ENCODE measurements at regions not wholly inside any gene's neighbourhood (a gene's known extent, or its start where the extent isn't known, plus 50 kb on each side); places are given as distances from the start of the nearest gene placed in this dataset.

DNA sequence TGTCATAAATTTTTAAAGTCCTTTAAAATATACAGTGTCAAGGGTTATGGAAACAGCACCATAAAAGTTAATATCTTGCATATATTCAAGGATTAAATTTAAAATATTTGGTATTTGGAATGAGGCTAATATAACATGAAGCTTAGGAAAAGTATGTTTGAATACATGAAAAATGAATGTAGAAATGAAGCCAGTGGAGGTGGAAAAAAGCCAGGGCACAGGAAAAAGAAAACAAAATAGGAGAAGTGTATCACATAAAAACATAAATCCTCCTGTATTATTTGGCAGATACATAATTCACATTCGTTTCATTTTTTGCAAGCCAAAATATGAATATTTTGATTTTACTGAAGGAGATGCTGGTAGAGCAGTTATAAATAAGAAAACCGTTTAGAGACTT, 587.0 kb upstream of the ZNF608 start:
- Histone ChIP-seq H3K4me3 (no peak overlapping the region), H3K9me3 (no peaks in the 10 kb centered on the region), H3K27ac (no peak overlapping the region), H3K36me3 (no peaks in the 10 kb centered on the region), H3K27me3 (no peaks in the 10 kb centered on the region), H3K4me1 (no peaks in the 10 kb centered on the region)
- intact Hi-C loops (cut with DNase I; ENCODE audit: low total_unique reads): no loop called here
- TF ChIP-seq POLR2A (IDR thresholded peaks at IDR 0.05): no peak
- TF ChIP-seq, protein P1, sequence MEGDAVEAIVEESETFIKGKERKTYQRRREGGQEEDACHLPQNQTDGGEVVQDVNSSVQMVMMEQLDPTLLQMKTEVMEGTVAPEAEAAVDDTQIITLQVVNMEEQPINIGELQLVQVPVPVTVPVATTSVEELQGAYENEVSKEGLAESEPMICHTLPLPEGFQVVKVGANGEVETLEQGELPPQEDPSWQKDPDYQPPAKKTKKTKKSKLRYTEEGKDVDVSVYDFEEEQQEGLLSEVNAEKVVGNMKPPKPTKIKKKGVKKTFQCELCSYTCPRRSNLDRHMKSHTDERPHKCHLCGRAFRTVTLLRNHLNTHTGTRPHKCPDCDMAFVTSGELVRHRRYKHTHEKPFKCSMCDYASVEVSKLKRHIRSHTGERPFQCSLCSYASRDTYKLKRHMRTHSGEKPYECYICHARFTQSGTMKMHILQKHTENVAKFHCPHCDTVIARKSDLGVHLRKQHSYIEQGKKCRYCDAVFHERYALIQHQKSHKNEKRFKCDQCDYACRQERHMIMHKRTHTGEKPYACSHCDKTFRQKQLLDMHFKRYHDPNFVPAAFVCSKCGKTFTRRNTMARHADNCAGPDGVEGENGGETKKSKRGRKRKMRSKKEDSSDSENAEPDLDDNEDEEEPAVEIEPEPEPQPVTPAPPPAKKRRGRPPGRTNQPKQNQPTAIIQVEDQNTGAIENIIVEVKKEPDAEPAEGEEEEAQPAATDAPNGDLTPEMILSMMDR (IDR thresholded peaks at IDR 0.05): no peak
- no peak for DNase-seq

- H3K27ac ChIP-seq: no peak overlapping the region
- TF ChIP-seq POLR2A (IDR thresholded peaks at IDR 0.05): no peak
- TF ChIP-seq, protein P1 (IDR thresholded peaks at IDR 0.05): no peak
- H3K27me3 ChIP-seq: no peaks in the 10 kb centered on the region
- H3K36me3 ChIP-seq: no peaks in the 10 kb centered on the region
- DNase-seq: no peak
- no peaks in the 10 kb centered on the region for H3K9me3 ChIP-seq
- H3K4me1 ChIP-seq: no peaks in the 10 kb centered on the region
- no peak overlapping the region for H3K4me3 ChIP-seq
- intact Hi-C loops (cut with DNase I; ENCODE audit: low total_unique reads): no loop called here
These were observed 590.0 kb upstream of the ZNF608 start for GRCh38 chr5:125336401-125336800.

DNA sequence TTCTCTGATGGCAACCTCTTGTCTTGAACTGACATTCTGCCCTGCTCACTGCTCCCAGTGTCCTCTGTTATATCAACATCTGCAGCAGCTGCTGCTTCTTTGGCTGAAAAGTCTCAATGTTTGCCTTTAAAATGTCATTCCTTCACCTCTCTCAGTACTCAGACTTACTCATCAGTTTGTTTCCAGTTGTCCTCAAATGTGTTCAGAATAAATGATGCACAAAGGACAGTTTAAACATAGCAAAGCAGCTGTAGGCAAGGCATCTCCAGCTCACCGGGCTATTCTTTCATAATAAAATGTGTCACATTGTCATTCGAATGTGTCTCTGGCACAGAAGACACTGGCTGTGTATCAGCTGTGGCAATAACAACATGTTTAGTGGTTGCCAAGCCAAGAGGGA, 590.9 kb upstream of the ZNF608 start:
- no peak overlapping the region for H3K4me3 ChIP-seq
- DNase-seq: no peak
- no peaks in the 10 kb centered on the region for H3K9me3 ChIP-seq
- TF ChIP-seq, protein P1 (IDR thresholded peaks at IDR 0.05): no peak
- no peak for TF ChIP-seq POLR2A (IDR thresholded peaks at IDR 0.05)
- no peaks in the 10 kb centered on the region for H3K4me1 ChIP-seq
- no peaks in the 10 kb centered on the region for H3K36me3 ChIP-seq
- no peaks in the 10 kb centered on the region for H3K27me3 ChIP-seq
- intact Hi-C loops (cut with DNase I; ENCODE audit: low total_unique reads): no loop called here
- no peak overlapping the region for H3K27ac ChIP-seq

- Histone ChIP-seq H3K27ac (no peak overlapping the region), H3K4me1 (no peaks in the 10 kb centered on the region), H3K9me3 (no peaks in the 10 kb centered on the region), H3K27me3 (no peaks in the 10 kb centered on the region), H3K4me3 (no peak overlapping the region), H3K36me3 (no peaks in the 10 kb centered on the region)
- intact Hi-C loops (cut with DNase I; ENCODE audit: low total_unique reads): no loop called here
- TF ChIP-seq POLR2A (IDR thresholded peaks at IDR 0.05): no peak
- TF ChIP-seq, protein P1 (IDR thresholded peaks at IDR 0.05): no peak
- no peak for DNase-seq
These were observed 592.2 kb upstream of the ZNF608 start for GRCh38 chr5:125338440-125339174.

GRCh38 chr5:125341436-125341835, 595.0 kb upstream of the ZNF608 start:
- no peak overlapping the region for H3K4me3 ChIP-seq
- TF ChIP-seq POLR2A (IDR thresholded peaks at IDR 0.05): no peak
- TF ChIP-seq, protein P1 (IDR thresholded peaks at IDR 0.05): no peak
- H3K36me3 ChIP-seq: no peaks in the 10 kb centered on the region
- DNase-seq: no peak
- H3K9me3 ChIP-seq: no peaks in the 10 kb centered on the region
- intact Hi-C loops (cut with DNase I; ENCODE audit: low total_unique reads): no loop called here
- H3K27ac ChIP-seq: no peak overlapping the region
- no peaks in the 10 kb centered on the region for H3K27me3 ChIP-seq
- H3K4me1 ChIP-seq: no peaks in the 10 kb centered on the region
